Hematopoietic multipotent progenitor cell treated with erythropoietin and hydrocortisone succinate and interleukin-3 and kit ligand, for 8 days (in vitro differentiated cells): ENCODE measurements at regions not wholly inside any gene's neighbourhood (a gene's known extent, or its start where the extent isn't known, plus 50 kb on each side); places are given as distances from the start of the nearest gene placed in this dataset.

Experiments
- DNase-seq: peaks from one replicate; pipeline ENCODE4 v3.0.0-alpha.2; 2015

GRCh38 chr5:148951612-148952011 is 111.2 kb downstream of the SH3TC2 start:
- DNase-seq = no peak

- peak; percentile 43 for DNase-seq
Observed at GRCh38 chr5:148952097-148952867, 110.6 kb downstream of the SH3TC2 start.

- DNase-seq = peak; percentile 29
Observed at GRCh38 chr5:148953711-148954110, 109.2 kb downstream of the SH3TC2 start.
